ENCODE measurements at regions not wholly inside any gene's neighbourhood (a gene's known extent, or its start where the extent isn't known, plus 50 kb on each side); places are given as distances from the start of the nearest gene placed in this dataset.

DNA sequence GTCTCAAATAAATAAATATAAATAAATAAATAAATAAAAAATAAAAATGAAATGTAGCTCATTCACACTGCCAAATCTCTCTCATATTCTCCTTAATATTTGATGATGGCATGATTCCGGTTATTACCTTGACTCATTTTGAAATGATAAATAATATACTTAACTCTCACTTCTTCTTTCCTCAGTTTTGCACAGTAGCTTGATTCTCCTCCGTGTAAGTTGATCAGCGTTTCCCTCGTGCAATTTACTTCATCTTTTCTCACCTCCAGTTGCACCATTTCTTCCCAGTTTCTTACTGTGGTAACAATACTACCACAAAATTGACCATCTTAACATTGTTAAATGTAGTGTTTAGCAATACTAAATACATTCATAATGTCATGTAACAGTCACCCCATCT, 111.6 kb downstream of the RIPK4 start:
- ATAC-seq (ENCODE audit: insufficient read depth, low FRiP score) (no peak), DNase-seq (no peak)
- WGBS, 2 donors, result 60 to 70% methylated on average over 4 of the region's 4 CpGs
- Histone ChIP-seq H3K27ac (ENCODE audit: low read depth in 1 of 2, low read length in 1 of 2) (no peak overlapping the region), H3K9me3 (ENCODE audit: control insufficient read depth in 4 of 4, insufficient read depth in 3 of 4, low read length in 3 of 4) (no peaks in the 10 kb centered on the region), H3K27me3 (ENCODE audit: control insufficient read depth in 3 of 3, insufficient read depth in 3 of 3, low read length in 2 of 3) (no peaks in the 10 kb centered on the region), H3K4me1 (ENCODE audit: control insufficient read depth in 5 of 5, insufficient read depth in 5 of 5, low read length in 5 of 5) (peaks cover 0 to 11% (median 6%) of the 10 kb centered on the region in 5 donors), H3K9ac (ENCODE audit: insufficient read depth in 1 of 2, low read length in 2 of 2) (no peak overlapping the region), H3K4me3 (no peak overlapping the region), H3K36me3 (ENCODE audit: control insufficient read depth in 4 of 4, insufficient read depth in 4 of 4, low read length in 4 of 4) (no peaks in the 10 kb centered on the region)
- TF ChIP-seq, protein P1, sequence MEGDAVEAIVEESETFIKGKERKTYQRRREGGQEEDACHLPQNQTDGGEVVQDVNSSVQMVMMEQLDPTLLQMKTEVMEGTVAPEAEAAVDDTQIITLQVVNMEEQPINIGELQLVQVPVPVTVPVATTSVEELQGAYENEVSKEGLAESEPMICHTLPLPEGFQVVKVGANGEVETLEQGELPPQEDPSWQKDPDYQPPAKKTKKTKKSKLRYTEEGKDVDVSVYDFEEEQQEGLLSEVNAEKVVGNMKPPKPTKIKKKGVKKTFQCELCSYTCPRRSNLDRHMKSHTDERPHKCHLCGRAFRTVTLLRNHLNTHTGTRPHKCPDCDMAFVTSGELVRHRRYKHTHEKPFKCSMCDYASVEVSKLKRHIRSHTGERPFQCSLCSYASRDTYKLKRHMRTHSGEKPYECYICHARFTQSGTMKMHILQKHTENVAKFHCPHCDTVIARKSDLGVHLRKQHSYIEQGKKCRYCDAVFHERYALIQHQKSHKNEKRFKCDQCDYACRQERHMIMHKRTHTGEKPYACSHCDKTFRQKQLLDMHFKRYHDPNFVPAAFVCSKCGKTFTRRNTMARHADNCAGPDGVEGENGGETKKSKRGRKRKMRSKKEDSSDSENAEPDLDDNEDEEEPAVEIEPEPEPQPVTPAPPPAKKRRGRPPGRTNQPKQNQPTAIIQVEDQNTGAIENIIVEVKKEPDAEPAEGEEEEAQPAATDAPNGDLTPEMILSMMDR (IDR thresholded peaks at IDR 0.05; ENCODE audit: control extremely low read depth, extremely low read depth), result no peak

DNA sequence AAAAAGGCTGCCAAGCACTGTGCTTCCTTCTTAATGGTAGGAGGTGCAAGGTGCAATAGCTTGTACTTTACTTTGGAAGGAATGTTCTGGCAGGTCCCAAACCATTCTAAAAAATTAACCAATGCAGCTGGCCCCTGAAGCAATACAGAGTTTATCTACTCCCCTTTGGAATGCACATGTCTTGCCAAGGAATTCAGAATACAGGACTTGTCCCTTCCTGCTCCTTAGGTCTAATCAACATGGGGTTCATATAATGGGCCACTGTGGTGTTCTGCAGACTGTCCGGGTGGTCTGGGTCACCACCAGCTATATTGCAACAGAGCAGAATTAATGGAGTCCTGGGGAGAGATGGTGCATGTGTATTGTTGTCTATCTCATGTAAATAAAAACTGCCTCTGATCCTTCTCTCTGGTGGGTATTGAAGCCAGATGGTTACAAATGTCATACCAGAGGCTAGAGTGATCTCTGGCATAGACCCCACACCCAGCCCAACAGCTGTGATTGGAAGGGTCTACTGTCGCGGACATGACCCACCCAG, 112.8 kb downstream of the RIPK4 start:
- no peak overlapping the region for H3K27ac ChIP-seq (ENCODE audit: low read depth in 1 of 2, low read length in 1 of 2)
- TF ChIP-seq, protein P1 (IDR thresholded peaks at IDR 0.05; ENCODE audit: control extremely low read depth, extremely low read depth), result no peak
- 69 to 78% methylated on average over 3 of the region's 3 CpGs for WGBS, 2 donors
- H3K4me1 ChIP-seq (ENCODE audit: control insufficient read depth in 5 of 5, insufficient read depth in 5 of 5, low read length in 5 of 5), result peaks cover 0 to 11% (median 6%) of the 10 kb centered on the region in 5 donors
- H3K9me3 ChIP-seq (ENCODE audit: control insufficient read depth in 4 of 4, insufficient read depth in 3 of 4, low read length in 3 of 4), result no peaks in the 10 kb centered on the region
- H3K36me3 ChIP-seq (ENCODE audit: control insufficient read depth in 4 of 4, insufficient read depth in 4 of 4, low read length in 4 of 4), result no peaks in the 10 kb centered on the region
- ATAC-seq (ENCODE audit: insufficient read depth, low FRiP score) (no peak), DNase-seq (peak; percentile 59 to 67 (median 66))
- H3K27me3 ChIP-seq (ENCODE audit: control insufficient read depth in 3 of 3, insufficient read depth in 3 of 3, low read length in 2 of 3), result no peaks in the 10 kb centered on the region
- no peak overlapping the region for H3K4me3 ChIP-seq
- no peak overlapping the region for H3K9ac ChIP-seq (ENCODE audit: insufficient read depth in 1 of 2, low read length in 2 of 2)

DNA sequence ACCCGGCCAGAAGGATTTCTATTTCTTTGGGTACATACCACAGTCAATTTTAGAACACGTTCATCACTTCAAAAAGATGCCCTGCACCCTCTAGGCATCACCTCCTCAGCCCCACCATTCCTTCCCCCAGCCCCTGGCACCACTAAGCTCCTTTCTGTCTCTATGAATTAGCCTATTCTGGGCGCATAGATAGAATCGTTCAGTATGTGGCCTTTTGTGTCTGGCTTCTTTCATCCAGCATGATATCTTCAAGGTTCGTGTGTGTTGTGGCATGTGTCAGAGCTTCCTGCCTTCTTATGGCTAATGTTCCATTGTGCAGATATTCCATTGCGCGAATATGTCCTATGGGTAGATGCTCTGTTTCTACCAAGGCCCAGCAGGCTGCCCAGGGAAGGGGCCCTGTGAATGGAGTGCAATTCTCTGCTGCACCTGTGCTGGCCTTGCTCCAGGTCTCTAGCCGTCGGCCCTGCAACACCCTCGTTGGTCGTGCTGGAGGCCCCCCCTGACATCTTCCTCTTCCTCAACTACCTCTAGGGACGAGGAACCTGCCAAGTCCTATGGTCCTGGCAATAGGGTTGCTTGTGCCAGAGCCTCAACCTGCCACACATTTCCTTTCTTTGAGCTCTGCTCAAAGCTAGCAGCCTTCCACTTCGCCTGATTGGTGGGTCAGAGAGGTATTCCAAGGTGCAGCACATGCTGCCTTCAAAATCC, 113.5 kb downstream of the RIPK4 start:
- H3K4me1 ChIP-seq (ENCODE audit: control insufficient read depth in 5 of 5, insufficient read depth in 5 of 5, low read length in 5 of 5), result peaks cover 0 to 11% (median 6%) of the 10 kb centered on the region in 5 donors
- H3K4me3 ChIP-seq, result no peak overlapping the region
- WGBS, 2 donors, result 67 to 71% methylated on average over 13 of the region's 13 CpGs
- no peaks in the 10 kb centered on the region for H3K27me3 ChIP-seq (ENCODE audit: control insufficient read depth in 3 of 3, insufficient read depth in 3 of 3, low read length in 2 of 3)
- TF ChIP-seq, protein P1 (IDR thresholded peaks at IDR 0.05; ENCODE audit: control extremely low read depth, extremely low read depth), result no peak
- DNase-seq (no peak), ATAC-seq (ENCODE audit: insufficient read depth, low FRiP score) (no peak)
- H3K36me3 ChIP-seq (ENCODE audit: control insufficient read depth in 4 of 4, insufficient read depth in 4 of 4, low read length in 4 of 4), result no peaks in the 10 kb centered on the region
- H3K27ac ChIP-seq (ENCODE audit: low read depth in 1 of 2, low read length in 1 of 2), result no peak overlapping the region
- H3K9me3 ChIP-seq (ENCODE audit: control insufficient read depth in 4 of 4, insufficient read depth in 3 of 4, low read length in 3 of 4), result no peaks in the 10 kb centered on the region
- no peak overlapping the region for H3K9ac ChIP-seq (ENCODE audit: insufficient read depth in 1 of 2, low read length in 2 of 2)

All from lung (tissue), 11 donors.